HUDEP-2 (cell line): ENCODE measurements at regions not wholly inside any gene's neighbourhood (a gene's known extent, or its start where the extent isn't known, plus 50 kb on each side); places are given as distances from the start of the nearest gene placed in this dataset.
"Not testable (repeated sequence)": the region's sequence is repeated elsewhere in the genome, so short reads cannot be mapped to it uniquely, and the experiment has no call there.

Source experiments
- DNase-seq, 76 experiments: peaks; one replicate each; lab custom pipeline; 2025; ENCODE audit not compliant: unreplicated experiment in 76 of 76; lab: John Stamatoyannopoulos, UW

DNA sequence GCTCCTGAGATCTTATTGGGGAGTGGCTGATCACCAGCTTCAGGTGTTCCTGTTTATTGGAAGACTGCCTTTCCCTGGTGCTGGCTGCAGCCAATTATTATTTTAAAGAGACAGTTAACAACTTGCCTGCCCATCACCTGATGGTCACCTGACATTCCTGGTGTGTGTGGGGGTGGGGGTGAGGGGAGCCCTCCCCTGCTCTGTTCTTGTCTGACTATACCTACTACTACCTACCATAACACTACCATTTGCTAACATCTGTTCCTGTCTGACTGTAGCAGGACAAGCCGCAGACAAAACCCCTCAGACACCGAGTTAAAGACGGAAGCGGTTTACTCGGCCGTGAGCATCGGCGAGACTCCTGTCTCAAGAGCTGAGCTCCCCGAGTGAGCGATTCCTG is 54.9 kb upstream of the NBPF3 start:
- no peak for DNase-seq

DNA sequence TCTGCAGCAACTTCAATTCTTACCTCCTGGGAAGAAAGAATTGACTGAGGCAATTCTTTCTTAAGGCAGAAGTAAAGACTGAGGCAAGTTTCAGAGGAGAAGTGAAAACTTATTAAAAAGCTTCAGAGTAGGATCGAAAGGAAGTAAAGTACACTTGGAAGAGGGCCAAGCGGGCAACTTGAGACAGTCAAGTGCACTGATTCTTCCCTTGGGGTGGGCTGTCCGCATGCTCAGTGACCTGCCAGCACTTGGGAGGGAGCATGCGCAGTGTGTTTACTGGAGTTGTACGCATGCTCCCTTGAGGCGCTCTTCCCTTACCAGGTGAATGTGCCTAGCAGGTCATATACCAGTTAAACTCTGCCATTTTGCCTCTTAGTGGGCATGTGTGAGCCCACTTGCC is 55.3 kb upstream of the NBPF3 start:
- DNase-seq, result no peak

DNA sequence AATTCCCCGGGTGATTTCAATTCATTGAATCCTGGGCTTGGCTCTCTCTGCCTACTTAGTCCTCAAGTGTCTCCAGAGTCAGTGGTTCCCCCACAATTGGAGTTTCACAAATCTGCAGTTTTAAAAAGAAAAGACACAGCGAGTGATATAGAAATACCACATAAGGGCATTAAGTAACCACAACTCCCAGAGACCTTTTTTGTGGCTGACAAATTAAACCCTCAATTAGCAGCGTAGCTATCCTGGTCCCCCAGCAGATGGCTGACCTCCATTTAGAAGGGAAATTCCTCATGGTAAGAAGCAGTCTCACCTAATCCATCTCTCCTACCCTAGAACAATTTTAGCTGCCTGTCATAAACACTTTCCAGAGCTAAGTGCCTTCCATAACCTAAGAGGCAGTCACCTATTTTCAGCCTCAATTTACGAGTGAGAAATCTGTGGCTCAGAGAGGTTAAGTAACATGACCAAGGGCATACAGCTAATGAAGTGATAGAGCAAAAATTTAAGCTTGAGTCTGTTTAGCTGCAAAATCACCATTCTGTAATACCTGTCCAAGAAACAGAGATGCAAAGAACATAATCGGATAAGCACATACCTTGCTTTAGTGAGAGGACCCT is 56.0 kb upstream of the NBPF3 start:
- DNase-seq, result no peak

DNA sequence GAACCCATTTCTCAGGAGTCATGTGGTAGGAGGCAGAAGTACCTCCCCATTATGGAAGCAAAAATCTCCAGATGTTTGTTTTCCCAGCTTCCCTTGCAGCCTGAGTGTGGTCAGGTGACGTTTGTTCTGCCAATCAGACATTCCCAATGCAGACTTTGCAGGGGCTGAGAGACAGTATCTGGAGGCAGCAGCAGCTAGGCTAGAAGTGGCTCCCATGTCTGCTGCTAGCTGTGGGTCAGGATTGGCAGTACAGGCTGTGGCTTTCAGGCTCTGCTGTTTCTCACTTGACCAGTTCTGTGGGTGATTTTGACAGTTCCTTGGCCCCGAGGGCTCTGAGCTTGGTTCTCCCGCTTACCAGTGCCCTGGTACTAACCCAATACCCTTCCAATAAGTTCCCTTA is 58.6 kb upstream of the NBPF3 start:
- peak in 1 of 76 experiments; percentile 6 for DNase-seq

DNA sequence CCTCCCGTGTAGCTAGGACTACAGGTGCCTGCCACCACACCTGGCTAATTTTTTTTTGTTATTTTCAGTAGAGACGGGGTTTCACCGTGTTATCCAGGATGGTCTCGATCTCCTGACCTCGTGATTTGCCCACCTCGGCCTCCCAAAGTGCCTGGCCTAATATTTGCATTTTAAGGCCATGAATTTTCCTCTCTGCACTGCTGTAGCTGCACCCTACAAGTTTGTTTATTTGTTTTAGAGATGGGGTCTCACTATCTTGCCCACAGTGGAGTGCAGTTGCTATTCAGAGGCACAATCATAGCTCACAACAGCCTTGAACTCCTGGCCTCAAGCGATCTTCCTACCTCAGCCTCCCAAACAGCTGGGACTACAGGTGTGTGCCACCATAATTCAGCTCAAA is 59.8 kb upstream of the NBPF3 start:
- DNase-seq, result not testable (repeated sequence)

DNA sequence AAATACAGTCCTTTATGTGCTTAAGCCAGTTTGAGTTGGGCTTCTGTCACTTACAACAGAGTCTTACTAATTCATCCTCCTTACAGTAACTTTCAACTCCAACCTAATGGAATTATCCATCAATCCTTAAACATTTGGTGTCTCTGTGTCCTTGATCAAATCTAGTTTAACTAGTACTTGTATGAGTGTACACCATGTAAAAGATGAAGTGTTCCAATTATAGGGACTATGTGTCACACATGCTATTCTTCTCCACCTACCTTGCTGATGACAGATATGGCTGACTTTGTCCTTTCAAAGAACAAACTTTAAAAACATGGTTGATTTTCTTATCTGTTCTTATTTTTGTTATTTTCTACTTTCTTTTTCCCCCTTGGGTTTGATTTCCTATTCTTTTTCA is 60.4 kb upstream of the NBPF3 start:
- DNase-seq, result no peak

DNA sequence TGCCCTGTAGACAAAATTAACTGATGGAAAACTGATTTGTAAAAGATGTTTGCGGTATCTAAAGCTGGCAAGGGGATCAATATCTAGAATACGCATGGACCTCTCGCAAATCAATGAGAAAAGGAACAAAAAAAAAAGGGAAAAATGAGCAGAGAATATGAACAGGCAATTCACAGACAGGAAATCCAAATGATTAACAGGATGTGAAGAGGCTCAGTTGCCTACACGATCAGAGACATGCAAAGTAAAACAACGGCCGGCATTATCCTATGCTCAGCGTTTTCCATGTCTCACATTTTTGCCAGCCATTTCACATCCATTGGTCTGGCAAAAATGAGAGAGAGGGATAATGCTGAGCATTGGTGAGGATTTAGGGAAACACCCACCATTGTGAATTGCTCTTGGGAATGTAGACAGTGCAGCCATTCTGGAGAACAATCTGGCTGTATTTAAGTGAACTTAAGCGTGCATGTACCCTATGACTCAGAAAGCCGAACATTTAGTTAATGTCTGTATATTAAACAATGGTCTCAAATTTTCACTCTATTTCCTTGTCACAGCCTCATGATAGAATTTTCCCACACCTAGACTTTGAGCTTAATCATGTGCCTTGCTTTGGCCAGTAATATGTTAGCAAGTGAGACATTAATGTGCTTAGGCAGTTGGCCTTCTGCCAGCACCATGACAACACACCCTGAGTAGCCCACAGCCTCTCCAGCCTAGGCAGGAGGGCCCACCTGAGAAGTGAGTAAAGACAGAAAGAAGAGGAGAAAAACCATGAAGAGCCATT is 61.0 kb upstream of the NBPF3 start:
- DNase-seq, result no peak

DNA sequence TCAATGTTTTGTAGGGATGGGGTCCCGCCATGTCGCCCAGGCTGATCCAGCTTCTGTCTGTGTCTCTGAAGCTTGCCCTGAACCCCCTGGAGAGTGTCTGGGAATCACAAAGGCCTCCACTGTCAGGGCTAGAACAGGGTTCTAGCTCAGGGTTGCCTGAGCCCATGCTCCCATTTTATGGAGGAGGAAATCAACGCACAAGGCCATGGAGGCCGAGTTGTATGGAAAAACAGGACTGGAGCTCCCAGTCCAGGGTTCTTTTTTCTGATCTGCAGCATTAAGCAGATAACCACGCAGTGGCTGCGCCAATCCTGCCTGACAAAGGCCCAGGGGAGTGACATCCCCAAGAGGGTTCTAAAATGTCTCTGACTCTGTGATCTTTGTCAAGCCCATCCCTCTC is 67.6 kb upstream of the NBPF3 start:
- DNase-seq, result no peak

DNA sequence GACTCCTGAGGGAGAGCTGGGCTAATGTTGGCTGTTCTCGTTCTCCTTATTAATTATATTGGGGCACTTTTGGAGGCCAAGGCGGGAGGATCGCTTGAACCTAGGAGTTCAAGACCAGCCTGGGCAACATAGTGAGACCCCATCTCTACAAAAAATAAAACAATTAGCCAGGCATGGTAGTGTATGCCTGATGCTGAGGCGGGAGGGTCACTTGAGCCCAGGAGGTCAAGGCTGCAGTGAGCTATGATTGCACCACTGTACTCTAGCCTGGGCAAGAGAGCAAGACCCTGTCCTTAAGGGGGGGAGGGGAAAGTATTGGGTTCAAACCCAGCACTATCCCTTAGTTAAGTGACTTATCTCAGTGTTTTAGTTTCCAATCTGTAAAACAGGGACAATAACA is 70.0 kb upstream of the NBPF3 start:
- no peak for DNase-seq

DNA sequence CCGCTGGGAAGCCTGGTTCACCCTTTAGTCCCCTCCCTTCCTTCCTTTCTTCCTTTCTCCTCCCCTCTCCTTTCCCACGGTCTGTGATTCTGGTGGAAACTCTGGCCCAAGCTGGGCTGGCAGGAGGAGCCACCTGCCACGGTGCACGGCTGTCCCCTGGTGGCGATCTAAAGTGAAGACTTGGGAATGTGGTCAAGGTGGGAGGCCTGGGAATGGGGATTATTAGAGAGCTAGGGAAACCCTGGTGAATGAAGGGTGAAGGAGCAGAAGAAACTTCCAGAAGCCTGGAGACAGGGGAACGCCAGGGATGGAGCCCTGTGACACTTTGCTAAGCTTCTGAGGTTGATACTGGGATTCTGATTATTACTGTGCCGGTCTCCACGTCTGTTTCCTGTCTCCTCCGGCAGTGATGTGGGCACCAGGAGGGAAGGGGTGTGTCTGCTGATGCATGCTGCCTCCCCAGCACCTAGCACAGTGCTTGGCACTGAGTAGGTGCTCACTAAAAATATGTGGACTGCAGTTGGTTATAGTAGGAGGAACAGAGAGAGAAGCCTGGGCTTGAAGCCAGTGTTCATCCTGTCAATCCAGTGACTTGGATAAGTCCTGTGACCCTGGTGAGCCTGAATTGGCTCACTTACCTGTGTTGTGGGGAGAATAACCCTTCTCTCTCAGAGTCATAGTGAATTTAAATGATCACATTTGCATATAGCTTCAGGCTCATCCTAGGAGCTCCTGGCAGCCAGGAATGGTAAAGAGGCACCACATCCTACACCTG is 71.2 kb upstream of the NBPF3 start:
- peak in 47 of 76 experiments; percentile 8 to 67 (median 38) for DNase-seq

DNA sequence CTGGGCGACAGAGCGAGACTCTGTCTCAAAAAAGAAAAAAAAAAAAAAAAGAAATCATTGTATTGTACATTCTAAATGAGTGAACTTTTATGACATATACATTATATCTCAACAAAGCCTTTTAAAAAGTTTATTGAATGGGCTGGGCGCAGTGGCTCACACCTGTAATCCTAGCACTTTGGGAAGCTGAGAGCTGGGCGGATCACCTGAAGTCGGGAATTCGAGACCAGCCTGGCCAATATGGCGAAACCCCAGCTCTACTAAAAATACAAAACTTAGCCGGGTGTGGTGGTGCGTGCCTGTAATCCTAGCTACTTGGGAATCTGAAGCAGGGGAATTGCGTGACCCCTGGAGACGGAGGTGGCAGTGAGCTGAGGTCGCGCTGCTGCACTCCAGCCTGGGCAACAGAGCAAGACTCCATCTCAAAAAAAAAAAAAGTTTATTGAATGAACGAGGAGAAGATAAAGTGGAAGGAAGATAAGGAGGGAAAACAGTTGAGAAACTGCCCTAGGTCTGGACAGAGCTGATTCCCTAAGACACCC is 71.9 kb upstream of the NBPF3 start:
- not testable (repeated sequence) for DNase-seq

DNA sequence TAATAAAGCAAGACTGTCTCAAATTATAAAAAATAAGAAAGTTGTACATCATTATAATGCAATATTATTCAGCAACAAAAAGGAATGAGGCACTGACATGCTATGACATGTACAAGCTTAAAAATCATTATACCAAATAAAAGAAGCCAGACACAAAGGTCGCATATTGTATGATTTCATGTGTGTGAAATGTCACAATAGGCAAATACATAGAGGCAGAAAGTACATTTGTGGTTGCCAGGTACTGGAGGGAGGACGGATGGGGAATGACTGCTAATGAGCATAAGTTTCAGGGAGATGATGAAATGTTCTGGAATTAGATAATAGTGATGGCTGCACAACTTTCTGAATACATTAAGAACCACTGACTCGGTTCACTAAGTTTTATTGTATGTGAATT is 73.6 kb upstream of the NBPF3 start:
- DNase-seq, result no peak

DNA sequence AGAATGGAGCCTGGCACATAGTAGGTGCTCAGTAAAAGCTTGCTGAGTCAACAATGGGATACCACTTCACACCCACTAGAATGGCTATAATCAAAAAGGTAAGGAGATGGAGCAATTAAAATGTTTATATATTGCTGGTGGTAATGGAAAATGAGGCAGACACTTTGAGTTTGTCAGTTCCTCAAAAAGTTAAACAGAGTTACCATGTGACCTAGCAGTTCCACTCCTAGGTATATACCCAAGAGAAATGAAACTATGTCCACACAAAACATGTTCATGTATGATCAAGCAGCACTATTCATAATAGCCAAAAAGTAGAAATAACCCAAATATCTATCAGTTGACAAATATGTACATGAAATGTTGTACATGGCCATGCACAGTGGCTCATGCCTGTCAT is 74.8 kb upstream of the ECE1 start:
- no peak for DNase-seq

DNA sequence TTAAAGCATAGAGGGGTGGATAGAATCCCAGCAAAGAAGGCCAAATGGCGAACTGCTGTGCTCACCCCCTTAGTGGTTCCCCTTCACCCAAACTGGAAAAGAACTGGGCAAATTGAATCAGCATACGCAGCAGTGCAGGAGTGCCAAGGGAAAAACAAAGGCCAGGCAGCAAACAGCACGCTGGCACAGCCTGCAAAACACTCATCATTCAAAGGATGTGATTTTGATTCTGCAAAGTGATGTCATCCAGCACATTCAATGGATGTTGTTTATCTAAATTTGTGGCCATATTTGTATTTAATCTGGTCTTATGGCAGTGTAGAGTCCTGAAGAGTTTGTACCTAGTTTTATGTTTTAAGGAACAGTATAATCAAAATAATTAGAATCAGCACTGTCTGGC is 71.8 kb upstream of the ECE1 start:
- DNase-seq, result no peak

DNA sequence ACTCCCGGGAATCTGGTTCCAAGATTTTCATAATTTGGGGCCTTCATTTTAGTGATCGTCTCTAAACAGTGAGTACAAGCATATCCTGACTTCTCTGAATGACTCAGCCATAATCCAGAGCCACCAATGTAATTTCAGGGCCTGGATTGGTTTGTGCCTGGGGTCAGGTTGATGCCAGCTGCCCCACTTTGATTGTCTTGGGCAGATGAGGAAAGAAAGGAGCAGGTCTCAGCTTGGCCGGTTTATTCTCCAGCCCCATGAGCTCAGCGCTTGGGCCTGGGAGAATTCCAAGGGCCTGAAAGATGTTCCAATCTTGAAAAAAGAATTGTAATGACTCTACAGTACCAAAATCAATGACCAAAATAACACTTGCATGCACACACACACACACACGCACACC is 71.2 kb upstream of the ECE1 start:
- no peak for DNase-seq

DNA sequence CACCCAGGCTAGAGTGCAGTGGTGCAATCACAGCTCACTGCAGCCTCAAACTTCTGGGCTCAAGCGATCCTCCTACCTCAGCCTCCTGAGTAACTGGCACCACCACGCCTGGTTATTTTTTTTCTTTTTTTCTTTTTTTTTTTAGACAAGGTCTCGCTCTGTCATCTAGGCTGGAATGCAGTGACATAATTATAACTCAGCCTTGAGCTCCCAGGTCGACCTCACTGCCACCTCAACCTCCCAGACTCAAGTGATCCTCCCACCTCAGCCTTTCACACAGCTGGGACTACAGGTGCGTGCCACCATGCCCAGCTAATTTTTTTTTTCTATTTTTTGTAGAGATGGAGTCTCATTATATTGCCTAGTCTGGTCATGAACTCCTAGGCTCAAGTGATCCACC is 66.9 kb upstream of the ECE1 start:
- no peak for DNase-seq

DNA sequence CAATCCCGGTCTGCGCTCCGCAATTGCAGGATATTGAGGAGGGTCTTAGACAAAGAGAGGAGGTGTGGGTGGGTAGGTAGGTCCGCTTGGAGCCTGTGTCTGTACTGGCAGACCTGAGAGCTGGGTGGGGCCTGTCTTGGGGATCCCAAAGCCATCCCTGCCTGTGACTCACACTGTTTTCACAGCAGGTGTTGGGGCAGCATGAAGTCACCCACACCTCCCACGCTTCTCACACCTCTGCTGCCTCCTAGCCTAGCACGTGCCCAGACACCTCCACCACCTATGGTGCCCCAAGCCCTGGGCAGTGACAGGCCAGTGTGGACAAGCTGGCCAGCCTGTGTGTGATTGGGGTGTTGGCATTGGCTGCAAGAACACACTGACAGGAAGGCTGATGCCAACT is 65.7 kb upstream of the ECE1 start:
- DNase-seq, result no peak

DNA sequence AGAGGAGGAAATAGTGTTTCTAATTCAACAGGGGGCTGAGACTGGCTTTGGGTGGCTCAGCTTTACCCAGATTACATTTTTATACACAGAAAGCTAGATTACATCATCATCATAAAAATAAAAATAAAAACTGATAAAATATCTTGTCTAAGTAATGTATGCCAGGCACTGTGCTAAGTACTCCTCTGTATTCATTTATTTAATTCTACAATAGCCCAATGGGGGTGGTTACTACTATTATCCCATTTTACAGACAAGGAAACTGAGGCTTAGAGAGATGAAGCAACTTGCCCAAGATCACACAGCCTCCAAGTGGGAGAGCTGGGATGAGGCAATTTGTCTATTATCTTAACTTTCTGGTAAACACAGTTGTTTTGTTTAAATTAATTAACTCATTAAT is 62.3 kb upstream of the ECE1 start:
- no peak for DNase-seq

DNA sequence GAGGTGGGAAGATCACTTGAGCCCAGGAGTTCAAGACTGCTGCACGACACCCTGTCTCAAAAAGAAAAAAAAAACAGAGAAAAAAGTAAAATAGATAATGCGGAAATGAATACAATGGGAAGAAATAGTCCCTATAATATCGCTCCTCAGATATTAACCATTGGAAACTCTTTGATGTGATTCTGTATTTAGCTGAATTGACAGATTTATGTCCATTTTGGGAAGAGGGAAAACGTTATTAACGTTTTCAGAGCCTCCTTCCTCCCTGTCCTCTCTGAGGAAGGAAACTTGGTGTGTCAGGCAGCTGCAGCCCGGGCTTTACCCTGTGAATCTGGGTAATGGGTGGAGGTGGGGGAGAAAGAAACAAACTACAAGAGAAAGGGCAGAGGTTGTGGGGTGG is 61.6 kb upstream of the ECE1 start:
- no peak for DNase-seq

DNA sequence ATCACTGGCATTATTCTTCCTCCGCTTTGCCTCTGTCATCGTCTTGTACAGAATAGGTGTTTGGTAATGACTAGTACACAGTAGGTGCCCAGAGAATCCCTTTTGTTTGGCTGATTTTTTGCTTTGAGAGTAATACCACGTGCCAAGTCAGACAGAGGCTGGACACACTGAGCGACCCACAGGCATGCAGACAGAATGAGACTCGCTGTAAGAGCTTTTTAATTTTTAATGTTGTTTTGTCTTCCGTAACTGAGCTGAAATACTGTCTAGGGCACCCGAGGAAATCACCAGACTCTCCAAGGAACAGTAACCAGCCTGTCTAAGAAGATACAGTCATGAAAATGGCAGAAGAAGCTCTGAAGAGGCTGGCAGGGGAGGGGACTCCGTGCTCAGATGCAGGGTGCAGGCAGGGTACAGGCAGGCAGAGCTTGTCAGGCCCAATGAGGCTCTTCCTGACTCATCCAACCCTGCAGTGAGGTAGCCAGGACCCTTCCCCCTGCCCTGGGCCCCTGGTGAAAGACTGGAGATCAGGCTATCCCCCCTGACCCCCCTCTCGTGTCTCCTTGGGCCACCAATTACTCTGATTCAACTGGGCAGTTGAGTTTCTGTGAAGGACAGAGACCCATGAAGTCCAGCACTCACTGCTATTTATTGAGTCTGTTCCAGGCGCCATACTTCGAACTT is 60.1 kb upstream of the ECE1 start:
- DNase-seq, result no peak

DNA sequence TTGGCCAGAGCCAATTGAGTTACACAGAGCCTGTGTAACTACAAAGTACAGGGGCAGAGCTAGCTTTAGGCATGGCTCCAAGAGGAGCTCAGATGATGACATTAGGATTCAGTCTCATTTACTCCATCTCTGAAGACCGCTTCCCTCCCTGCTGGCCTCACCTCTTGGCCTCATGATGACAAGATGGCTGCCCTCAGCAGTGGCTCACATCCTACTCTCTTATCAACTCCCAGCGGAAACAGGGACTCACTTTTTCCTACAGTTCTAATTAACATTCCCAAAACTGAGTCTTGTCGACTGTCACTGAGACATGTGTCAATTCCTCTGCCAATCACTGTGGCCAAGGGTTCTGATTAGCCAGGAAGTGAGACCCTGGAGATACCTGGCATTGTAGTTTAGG is 59.4 kb upstream of the ECE1 start:
- DNase-seq, result no peak
